GM19468 (cell line): ENCODE measurements at regions not wholly inside any gene's neighbourhood (a gene's known extent, or its start where the extent isn't known, plus 50 kb on each side); places are given as distances from the start of the nearest gene placed in this dataset.

ENCODE experiments used
- ATAC-seq: cut with Tn5 transposase; IDR thresholded peaks from one replicate; pipeline ENCODE4 v1.9.1; 2021; ENCODE audit warnings: mild to moderate bottlenecking, moderate library complexity, moderate number of reproducible peaks; ENCODE audit not compliant: unreplicated experiment; ENCODE audit errors: extremely low read depth

GRCh38 chr13:76717092-76717491, 169.1 kb downstream of the KCTD12 start:
- ATAC-seq: no peak

- ATAC-seq: no peak
Observed at GRCh38 chr13:76715621-76716020, 170.6 kb downstream of the KCTD12 start.

- no peak for ATAC-seq
Observed at GRCh38 chr13:76715075-76715474, 171.1 kb downstream of the KCTD12 start.

- ATAC-seq: no peak
Observed at GRCh38 chr13:76713280-76713679, 172.9 kb downstream of the KCTD12 start.

GRCh38 chr13:76711550-76712182, 174.5 kb downstream of the KCTD12 start:
- ATAC-seq: no peak

- ATAC-seq: no peak
Observed at GRCh38 chr13:76709851-76710250, 176.4 kb downstream of the KCTD12 start.

GRCh38 chr13:76708138-76708688, 178.0 kb downstream of the KCTD12 start:
- no peak for ATAC-seq

GRCh38 chr13:76707360-76707759, 178.8 kb downstream of the KCTD12 start:
- ATAC-seq: no peak

GRCh38 chr13:76703621-76704288, 182.4 kb downstream of the KCTD12 start:
- ATAC-seq: no peak

- ATAC-seq: no peak
Observed at GRCh38 chr13:76703216-76703615, 183.0 kb downstream of the KCTD12 start.

- no peak for ATAC-seq
Observed at GRCh38 chr13:76697288-76697687, 188.9 kb downstream of the KCTD12 start.

- ATAC-seq: no peak
Observed at GRCh38 chr13:76696370-76696769, 189.8 kb downstream of the KCTD12 start.

GRCh38 chr13:76693086-76693485, 193.1 kb downstream of the KCTD12 start:
- ATAC-seq: no peak

GRCh38 chr13:76692346-76692745, 193.9 kb downstream of the KCTD12 start:
- ATAC-seq: no peak

- no peak for ATAC-seq
Observed at GRCh38 chr13:76690611-76691010, 195.6 kb downstream of the KCTD12 start.

GRCh38 chr13:76687467-76687866, 198.7 kb downstream of the KCTD12 start:
- no peak for ATAC-seq

- no peak for ATAC-seq
Observed at GRCh38 chr13:76685938-76686337, 200.3 kb downstream of the KCTD12 start.

- ATAC-seq: no peak
Observed at GRCh38 chr13:76684336-76684735, 201.9 kb downstream of the KCTD12 start.

- no peak for ATAC-seq
Observed at GRCh38 chr13:76683854-76684253, 202.4 kb downstream of the KCTD12 start.

GRCh38 chr13:76683168-76683567, 203.0 kb downstream of the KCTD12 start:
- no peak for ATAC-seq

- no peak for ATAC-seq
Observed at GRCh38 chr13:76680112-76680511, 206.1 kb downstream of the KCTD12 start.

- ATAC-seq: no peak
Observed at GRCh38 chr13:76677043-76677442, 209.2 kb downstream of the KCTD12 start.
